NB4 (cell line): ENCODE measurements at regions not wholly inside any gene's neighbourhood (a gene's known extent, or its start where the extent isn't known, plus 50 kb on each side); places are given as distances from the start of the nearest gene placed in this dataset.

Experiments
- CTCF ChIP-seq: IDR thresholded peaks from one replicate; pipeline ENCODE4 v1.5.1; 2012; ENCODE audit warnings: low read depth, low read length
- MYC ChIP-seq: IDR thresholded peaks from 2 replicates; pipeline ENCODE4 v1.6.1; 2011; ENCODE audit warnings: low read depth, low read length
- POLR2A ChIP-seq: IDR thresholded peaks from 2 replicates; pipeline ENCODE4 v1.6.1; 2011; ENCODE audit warnings: mild to moderate bottlenecking; ENCODE audit not compliant: insufficient read length; ENCODE audit errors: extremely low read depth

DNA sequence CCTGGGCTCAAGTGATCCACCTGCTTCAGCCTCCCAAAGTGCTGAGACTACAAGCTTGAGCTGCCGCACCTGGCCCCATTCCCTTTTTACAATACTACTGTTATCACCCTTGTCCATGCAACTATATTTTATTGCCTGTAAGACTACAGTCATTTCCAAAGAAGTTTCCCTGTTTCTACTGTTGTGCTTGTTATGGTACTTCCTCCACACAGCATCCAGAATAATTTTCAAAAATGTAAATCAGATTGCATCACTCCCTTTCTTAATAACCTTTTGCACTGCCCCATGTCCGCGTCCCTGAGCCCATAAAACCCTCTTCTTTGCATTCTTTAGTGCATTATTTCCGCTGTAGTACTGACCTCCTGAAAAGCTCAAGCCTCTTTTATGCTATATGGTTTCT, 128.9 kb upstream of the AKIRIN2 start:
- TF ChIP-seq POLR2A (no peak), CTCF (no peak), MYC (no peak)
